GM12878 (cell line): ENCODE measurements at regions not wholly inside any gene's neighbourhood (a gene's known extent, or its start where the extent isn't known, plus 50 kb on each side); places are given as distances from the start of the nearest gene placed in this dataset.

Experiments used
- ATAC-seq: fragments of 200-7000 bp; cut with Tn5 transposase; 3 replicates; pipeline ENCODE4 v1.9.1; 2020; ENCODE audit warnings: mild to moderate bottlenecking, moderate library complexity
- BruUV-seq: library from RNA; stranded (reverse); fragments of 400-500 nt; replicated peaks from 2 replicates; lab custom pipeline; 2021; lab: Mats Ljungman, UMichigan
- CTCF ChIA-PET: fragments of 300-600 bp; sonication (Branson Sonifier 250); formaldehyde crosslinking; extraction: SDS; loops from one replicate; lab custom pipeline; 2021; ENCODE audit warnings: inconsistent platforms; lab: Yijun Ruan, JAX
- POLR2A ChIA-PET: fragments of 350-600 bp; formaldehyde crosslinking; extraction: SDS; loops from one replicate; lab custom pipeline; 2021; ENCODE audit warnings: inconsistent platforms; lab: Charles Lee
- RAD21 ChIA-PET: fragments of 300-600 bp; sonication (Branson Sonifier 250); formaldehyde crosslinking; loops from one replicate; lab custom pipeline; 2023; ENCODE audit warnings: antibody characterized with exemption; ENCODE audit not compliant: unreplicated experiment; lab: Charles Lee
- SMC1A ChIA-PET: fragments of 300-600 bp; sonication (Branson Sonifier 250); formaldehyde crosslinking; loops from one replicate; lab custom pipeline; 2023; ENCODE audit not compliant: unreplicated experiment, uncharacterized antibody; lab: Charles Lee
- DNase-seq: peaks from one replicate; pipeline ENCODE4 v3.0.0-alpha.2; 2011; ENCODE audit warnings: low read depth, low spot score
- FAIRE-seq: peaks from 3 replicates; lab custom pipeline; 2011; peaks lifted over from hg19 to GRCh38; lab: Jason Lieb, UNC
- H2AFZ ChIP-seq: 2 replicates; pipeline ENCODE4 v1.6.0; 2011; ENCODE audit warnings: low read depth, low read length, control low read depth; ENCODE audit not compliant: control insufficient read depth
- H3K27ac ChIP-seq: 2 replicates; pipeline ENCODE4 v1.5.1; 2011; ENCODE audit warnings: control low read depth; ENCODE audit not compliant: control insufficient read depth, insufficient read depth
- H3K27me3 ChIP-seq, 2 experiments: replicated peaks in 1 of 2; 2 replicates each; pipeline versions ENCODE4 v1.6.0 to v1.6.1; 2011; ENCODE audit warnings: low read length in 1 of 2; ENCODE audit not compliant: control insufficient read depth in 2 of 2, insufficient read depth in 2 of 2
- H3K36me3 ChIP-seq, 2 experiments: 2 replicates each; pipeline ENCODE4 v1.5.1; 2011; ENCODE audit warnings: low read length in 1 of 2; ENCODE audit not compliant: control insufficient read depth in 2 of 2, insufficient read depth in 2 of 2
- H3K4me1 ChIP-seq: 2 replicates; pipeline ENCODE4 v1.6.1; 2011; ENCODE audit warnings: mild to moderate bottlenecking, low read length, moderate library complexity, mixed read lengths; ENCODE audit not compliant: control insufficient read depth, insufficient read depth
- H3K4me2 ChIP-seq: 2 replicates; pipeline ENCODE4 v1.6.0; 2011; ENCODE audit warnings: control low read depth; ENCODE audit not compliant: control insufficient read depth, insufficient read depth
- H3K4me3 ChIP-seq: fragments of 200-600 bp; sonication (generic); 2 replicates; pipeline ENCODE4 v1.5.1; 2016
- H3K79me2 ChIP-seq: 2 replicates; pipeline ENCODE4 v1.6.0; 2011; ENCODE audit warnings: low read length; ENCODE audit not compliant: control insufficient read depth, insufficient read depth
- H3K9ac ChIP-seq: 2 replicates; pipeline ENCODE4 v1.8.0; 2011; ENCODE audit warnings: low read length, control low read depth, mixed read lengths; ENCODE audit not compliant: control insufficient read depth, insufficient read depth
- H3K9me3 ChIP-seq: replicated peaks from 3 replicates; pipeline ENCODE4 v1.5.1; 2011; ENCODE audit warnings: mild to moderate bottlenecking, low read length; ENCODE audit not compliant: control insufficient read depth, insufficient read depth
- H4K20me1 ChIP-seq: 2 replicates; pipeline ENCODE4 v1.6.0; 2011; ENCODE audit not compliant: control insufficient read depth, insufficient read depth
- CHD2 ChIP-seq: IDR thresholded peaks from 2 replicates; pipeline ENCODE4 v1.6.1; 2011; ENCODE audit warnings: low read depth, low read length, improper control_type of control experiment, borderline replicate concordance
- EED ChIP-seq: sonication (generic); IDR thresholded peaks from 2 replicates; pipeline ENCODE4 v1.6.1; 2016; ENCODE audit warnings: antibody characterized with exemption, low read depth
- RAD21 ChIP-seq: IDR thresholded peaks from 2 replicates; pipeline ENCODE4 v1.6.1; 2011; ENCODE audit warnings: mild to moderate bottlenecking, low read depth, low read length, moderate library complexity; ENCODE audit not compliant: insufficient read depth
- SUPT20H ChIP-seq: IDR thresholded peaks from 2 replicates; pipeline ENCODE4 v1.6.1; 2011; ENCODE audit warnings: low read depth, mild to moderate bottlenecking, low read length, moderate library complexity, borderline replicate concordance; ENCODE audit not compliant: control insufficient read depth
- WGBS: methylation state at CpG from one replicate; pipeline ENCODE4 v1.1.6; 2016; ENCODE audit warnings: low lambda C conversion rate; ENCODE audit not compliant: insufficient replicate concordance, insufficient coverage; ENCODE audit errors: missing lambda C conversion rate; 5-methylcytosine and 5-hydroxymethylcytosine counted together
- in situ Hi-C: fragments of 300-500 bp; cut with MboI; formaldehyde crosslinking; loops from 9 replicates; pipeline ENCODE4 v1.14.3; 2018; ENCODE audit warnings: mixed read lengths
- intact Hi-C: fragments of 100-400 bp; cut with micrococcal nuclease; formaldehyde crosslinking; loops from one replicate; pipeline ENCODE4 v1.14.2; 2022; ENCODE audit not compliant: unreplicated experiment

DNA sequence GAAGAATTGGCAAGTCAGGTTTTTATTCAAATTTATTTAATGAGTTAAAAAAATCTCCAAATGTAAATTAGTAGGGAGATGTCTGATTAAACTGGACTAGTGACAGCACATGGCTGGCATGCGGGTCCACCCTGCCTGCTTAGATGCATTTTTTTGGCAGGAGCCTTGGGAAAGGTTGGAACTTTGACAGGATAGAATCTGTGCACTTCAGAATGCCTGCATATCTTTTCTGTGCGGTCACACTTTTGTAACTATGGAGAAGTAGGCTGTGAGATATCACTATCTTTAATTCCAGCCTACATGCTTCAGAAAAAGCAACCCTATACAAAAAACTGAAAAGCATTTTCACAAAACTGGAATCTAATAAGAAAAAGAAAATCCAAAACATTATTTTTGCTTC, 317.8 kb downstream of the MBD2 start:
- DNase-seq, result no peak
- H3K4me3 ChIP-seq, result no peak overlapping the region
- intact Hi-C loops, result no loop called here
- 0 out of 4 replicates have a peak, but pooled peaks cover 0 to 2% of the 10 kb centered on the region in 2 experiments for H3K27me3 ChIP-seq
- 45% methylated on average over 2 of the region's 2 CpGs for WGBS
- no peak overlapping the region for H3K27ac ChIP-seq
- no peak overlapping the region for H2AFZ ChIP-seq
- ATAC-seq, result no peak
- SMC1A ChIA-PET, result interaction anchor here (1.0 to 1.5 kb wide), 3 partner anchors 9 to 222 kb away, joined by 3 to 4 read pairs (median 4); no protein-coding TSS in a partner anchor
- RAD21 ChIA-PET, result no interaction called here
- H4K20me1 ChIP-seq, result no peaks in the 10 kb centered on the region
- no peaks in the 10 kb centered on the region for H3K36me3 ChIP-seq
- no peaks in the 10 kb centered on the region for H3K9me3 ChIP-seq
- CTCF ChIA-PET, result interaction anchor here (0.8 to 2.4 kb wide), 3 partner anchors 183 to 221 kb away, joined by 3 to 16 read pairs (median 6); no protein-coding TSS in a partner anchor
- no peak for FAIRE-seq
- TF ChIP-seq SUPT20H (no peak), RAD21 (no peak), EED (no peak)
- TF ChIP-seq, all 136 proteins: peak for 0
- no peak overlapping the region for H3K4me2 ChIP-seq
- H3K79me2 ChIP-seq, result no peaks in the 10 kb centered on the region
- BruUV-seq, result no TSS peak
- in situ Hi-C loops, result loop anchor here (5.0 kb wide), 1 partner anchor 211 kb away; no protein-coding TSS in a partner anchor
- POLR2A ChIA-PET, result no interaction called here
- no peaks in the 10 kb centered on the region for H3K4me1 ChIP-seq
- H3K9ac ChIP-seq, result no peak overlapping the region

DNA sequence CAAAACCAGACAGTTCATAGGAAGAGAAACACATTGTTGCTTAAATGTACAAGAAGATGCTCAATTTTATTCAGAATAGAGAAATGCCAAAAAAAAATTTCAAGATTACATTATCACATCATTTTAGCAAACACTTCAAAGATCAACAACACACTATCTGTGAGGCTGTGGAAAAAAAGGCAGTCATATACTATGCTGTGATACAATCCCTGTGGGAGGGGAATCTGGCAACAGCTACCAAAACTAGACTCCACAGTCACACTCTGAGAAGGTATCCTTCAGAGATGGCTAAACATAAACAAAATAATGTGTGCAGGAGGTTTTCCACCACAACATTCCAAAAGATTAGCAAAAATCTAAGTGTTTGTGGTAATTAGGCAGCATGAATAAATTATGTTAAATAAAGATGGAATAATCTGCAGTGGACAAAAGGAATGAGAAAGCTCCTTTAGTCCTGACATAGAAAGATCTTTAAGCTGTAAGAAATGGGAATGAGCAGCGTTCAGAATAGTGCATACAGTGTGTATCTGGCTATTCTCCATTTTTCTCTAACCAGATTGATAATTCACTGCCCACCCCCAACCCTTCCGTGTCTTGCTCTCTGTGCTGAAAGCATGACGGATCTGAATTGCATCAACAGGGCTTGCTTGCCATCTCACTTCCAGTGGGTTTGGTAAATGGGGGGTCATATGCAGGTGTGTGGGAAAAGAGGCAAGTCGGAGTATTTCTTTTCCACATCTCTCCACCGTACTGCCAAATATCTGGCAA, 329.6 kb downstream of the MBD2 start:
- in situ Hi-C loops (no loop called here), intact Hi-C loops (no loop called here)
- Histone ChIP-seq H3K27ac (no peak overlapping the region), H3K4me3 (no peak overlapping the region), H2AFZ (no peak overlapping the region), H3K9me3 (no peaks in the 10 kb centered on the region), H3K79me2 (no peaks in the 10 kb centered on the region), H4K20me1 (no peaks in the 10 kb centered on the region), H3K27me3 (no peaks in the 10 kb centered on the region), H3K4me1 (no peaks in the 10 kb centered on the region), H3K4me2 (no peak overlapping the region), H3K9ac (no peak overlapping the region), H3K36me3 (no peaks in the 10 kb centered on the region)
- ChIA-PET CTCF (no interaction called here), POLR2A (no interaction called here), RAD21 (no interaction called here), SMC1A (no interaction called here)
- FAIRE-seq, result no peak
- DNase-seq, result no peak
- 39% methylated on average over 5 of the region's 5 CpGs for WGBS
- TF ChIP-seq CHD2, result no peak
- ATAC-seq, result no peak
- no TSS peak for BruUV-seq
